K562 (cell line): ENCODE measurements at regions not wholly inside any gene's neighbourhood (a gene's known extent, or its start where the extent isn't known, plus 50 kb on each side); places are given as distances from the start of the nearest gene placed in this dataset.

Source experiments
- ATAC-seq: fragments of 200-7000 bp; cut with Tn5 transposase; 3 replicates; pipeline ENCODE4 v1.9.1; 2020; ENCODE audit warnings: moderate library complexity
- BruUV-seq: library from RNA; stranded (reverse); fragments of 400-500 nt; replicated peaks from 2 replicates; lab custom pipeline; 2021; lab: Mats Ljungman, UMichigan
- CTCF ChIA-PET: fragments of 300-600 bp; formaldehyde crosslinking; extraction: SDS; loops from one replicate; lab custom pipeline; 2021; ENCODE audit warnings: low intra/inter-chr PET ratio; lab: Yijun Ruan, JAX
- POLR2A ChIA-PET: fragments of 300-600, 350-650 bp; sonication (Branson Sonifier 250); formaldehyde crosslinking; extraction: SDS; loops from one replicate; lab custom pipeline; 2021; ENCODE audit warnings: antibody characterized with exemption, inconsistent platforms; lab: Yijun Ruan, JAX
- DNase-seq, 4 experiments: peaks; one replicate each; pipeline versions ENCODE4 v3.0.0 to v3.0.0-alpha.2; 2011 to 2018; ENCODE audit warnings: low spot score in 3 of 4, mixed read lengths in 3 of 4; ENCODE audit errors: extremely low read depth in 1 of 4
- FAIRE-seq: peaks from 2 replicates; lab custom pipeline; 2011; peaks lifted over from hg19 to GRCh38; lab: Jason Lieb, UNC
- H2AFZ ChIP-seq: 2 replicates; pipeline ENCODE4 v1.6.0; 2011; ENCODE audit warnings: low read depth, low read length, control low read depth, inconsistent platforms
- H3K27ac ChIP-seq: fragments of 200-600 bp; 3 replicates; pipeline ENCODE4 v1.8.0; 2011; ENCODE audit warnings: low read depth, mild to moderate bottlenecking, control low read depth, inconsistent platforms, low read length, moderate library complexity, mixed read lengths; ENCODE audit errors: extremely low read depth
- H3K27me3 ChIP-seq, 2 experiments: fragments of 300-600 bp in 1 of 2; 2 replicates in 1 of 2; 3 replicates in 1 of 2; pipeline versions ENCODE4 v1.6.0 to v1.8.0; 2011; ENCODE audit warnings: inconsistent platforms in 2 of 2, low read length in 2 of 2, mild to moderate bottlenecking in 1 of 2, mixed read lengths in 1 of 2, moderate library complexity in 1 of 2; ENCODE audit not compliant: control insufficient read depth in 2 of 2, insufficient read depth in 2 of 2
- H3K36me3 ChIP-seq: fragments of 300-600 bp; 3 replicates; pipeline ENCODE4 v1.8.0; 2011; ENCODE audit warnings: mild to moderate bottlenecking, low read length, inconsistent platforms; ENCODE audit not compliant: control insufficient read depth, insufficient read depth
- H3K4me1 ChIP-seq, 2 experiments: fragments of 200-600 bp in 1 of 2; replicated peaks in 1 of 2; 2 replicates in 1 of 2; 3 replicates in 1 of 2; pipeline versions ENCODE4 v1.5.1 to v1.8.0; 2011; ENCODE audit warnings: inconsistent platforms in 2 of 2, low read length in 2 of 2, mild to moderate bottlenecking in 1 of 2, mixed read lengths in 1 of 2, moderate library complexity in 1 of 2; ENCODE audit not compliant: control insufficient read depth in 2 of 2, insufficient read depth in 2 of 2
- H3K4me2 ChIP-seq: 2 replicates; pipeline ENCODE4 v1.6.1; 2011; ENCODE audit warnings: low read length, control low read depth, inconsistent platforms, mixed read lengths; ENCODE audit not compliant: insufficient read depth
- H3K4me3 ChIP-seq: fragments of 200-600 bp; sonication (generic), shearing (Covaris generic); 2 replicates; pipeline ENCODE4 v1.5.1; 2016; ENCODE audit warnings: control low read depth, inconsistent platforms
- H3K79me2 ChIP-seq: fragments of 200-600 bp; 3 replicates; pipeline ENCODE4 v1.8.0; 2011; ENCODE audit warnings: low read length, inconsistent platforms; ENCODE audit not compliant: control insufficient read depth, insufficient read depth
- H3K9ac ChIP-seq, 2 experiments: 2 replicates each; pipeline versions ENCODE4 v1.6.0 to v1.6.1; 2011; ENCODE audit warnings: low read depth in 2 of 2, low read length in 2 of 2, control low read depth in 1 of 2, inconsistent platforms in 1 of 2, mild to moderate bottlenecking in 1 of 2, mixed read lengths in 1 of 2; ENCODE audit not compliant: insufficient read depth in 1 of 2
- H3K9me1 ChIP-seq: one replicate; pipeline ENCODE4 v1.6.0; 2011; ENCODE audit warnings: inconsistent platforms, mild to moderate bottlenecking, low read length, moderate library complexity; ENCODE audit not compliant: control insufficient read depth, insufficient read depth
- H3K9me3 ChIP-seq: replicated peaks from 2 replicates; pipeline ENCODE4 v1.5.1; 2011; ENCODE audit warnings: low read depth, low read length, inconsistent platforms; ENCODE audit not compliant: control insufficient read depth, insufficient read depth
- H4K20me1 ChIP-seq: replicated peaks from 2 replicates; pipeline ENCODE4 v1.6.1; 2011; ENCODE audit warnings: low read length, inconsistent platforms, mixed read lengths; ENCODE audit not compliant: control insufficient read depth, insufficient read depth
- ARID3B ChIP-seq: fragments of 250-450 bp; sonication (Bioruptor Pico); IDR thresholded peaks from 2 replicates; pipeline ENCODE4 v1.4.0; 2020; ENCODE audit warnings: borderline replicate concordance
- CBX1 ChIP-seq: sonication (generic); IDR thresholded peaks from 2 replicates; pipeline ENCODE4 v1.6.1; 2016; ENCODE audit warnings: antibody characterized with exemption, low read depth, mild to moderate bottlenecking
- CREM ChIP-seq: IDR thresholded peaks from 2 replicates; pipeline ENCODE4 v1.6.1; 2014; ENCODE audit warnings: antibody characterized with exemption, low read depth
- PYGO2 ChIP-seq: fragments of 450-650 bp; IDR thresholded peaks from 2 replicates; pipeline ENCODE4 v1.6.1; 2016; ENCODE audit warnings: mild to moderate bottlenecking, missing genetic modification characterization, moderate library complexity, missing compliant biosample characterization
- REST ChIP-seq, 2 experiments: fragments of 450-650 bp; formaldehyde crosslinking in 1 of 2; IDR thresholded peaks; 2 replicates each; pipeline versions ENCODE4 v1.4.0 to v1.6.1; 2014 to 2020; ENCODE audit warnings: mild to moderate bottlenecking in 2 of 2, borderline replicate concordance in 1 of 2, low read depth in 1 of 2
- XRCC3 ChIP-seq: fragments of 450-650 bp; IDR thresholded peaks from 2 replicates; pipeline ENCODE4 v1.6.1; 2017; ENCODE audit warnings: mild to moderate bottlenecking, moderate library complexity
- XRCC4 ChIP-seq: IDR thresholded peaks from one replicate; pipeline ENCODE4 v1.6.1; 2011; ENCODE audit not compliant: insufficient read depth, insufficient read length; ENCODE audit errors: extremely low read depth
- ZNF778 ChIP-seq: fragments of 450-650 bp; formaldehyde crosslinking; IDR thresholded peaks from 2 replicates; pipeline ENCODE4 v1.4.0; 2020; ENCODE audit warnings: mild to moderate bottlenecking, moderate library complexity
- WGBS: fragments of 100-300 bp; shearing (Covaris generic); methylation state at CpG from one replicate; pipeline ENCODE4 v1.1.6; 2016; ENCODE audit warnings: low coverage, mixed read lengths; ENCODE audit not compliant: insufficient coverage; ENCODE audit errors: missing lambda C conversion rate; 5-methylcytosine and 5-hydroxymethylcytosine counted together
- in situ Hi-C: fragments of 300-500 bp; cut with MboI; formaldehyde crosslinking; loops from 4 replicates; pipeline ENCODE4 v1.15.0; 2018; ENCODE audit warnings: inconsistent platforms, mixed read lengths
- intact Hi-C: fragments of 100-400 bp; cut with micrococcal nuclease; formaldehyde crosslinking; loops from 2 replicates; pipeline ENCODE4 v1.14.2; 2022

GRCh38 chr14:87055007-87055406 lies 938.0 kb downstream of the GALC start:
- DNase-seq = no peak
- 0% methylated on average over 2 of the region's 2 CpGs for WGBS

More at GRCh38 chr14:87055007-87055406, 938.0 kb downstream of the GALC start:
- Histone ChIP-seq H3K9me1 (no peaks in the 10 kb centered on the region), H3K27me3 (no peaks in the 10 kb centered on the region), H3K79me2 (no peaks in the 10 kb centered on the region), H3K4me3 (no peak overlapping the region), H3K27ac (no peak overlapping the region), H3K4me2 (no peak overlapping the region), H3K9ac (no peak overlapping the region), H3K36me3 (no peaks in the 10 kb centered on the region), H4K20me1 (no peaks in the 10 kb centered on the region), H2AFZ (no peak overlapping the region), H3K4me1 (no peaks in the 10 kb centered on the region), H3K9me3 (no peaks in the 10 kb centered on the region)
- intact Hi-C loops (no loop called here), in situ Hi-C loops (no loop called here)
- BruUV-seq = no TSS peak
- ChIA-PET CTCF (no interaction called here), POLR2A (no interaction called here)
- TF ChIP-seq ARID3B (no peak), PYGO2 (tag) (no peak), ZNF778 (CRISPR knock-in tag) (no peak), REST (IDR thresholded peaks at IDR 0.05; ENCODE audit: borderline replicate concordance) (no peak), REST (CRISPR knock-in tag; IDR thresholded peaks at IDR 0.05; ENCODE audit: low read depth) (no peak), XRCC3 (no peak), XRCC4 (no peak), CBX1 (no peak), CREM (no peak)
- ATAC-seq = no peak
- no peak for FAIRE-seq
